HuH-7 (cell line): ENCODE measurements at regions not wholly inside any gene's neighbourhood (a gene's known extent, or its start where the extent isn't known, plus 50 kb on each side); places are given as distances from the start of the nearest gene placed in this dataset.

ENCODE experiments used
- DNase-seq: peaks from one replicate; pipeline ENCODE4 v3.0.0; 2011; ENCODE audit warnings: low spot score

DNA sequence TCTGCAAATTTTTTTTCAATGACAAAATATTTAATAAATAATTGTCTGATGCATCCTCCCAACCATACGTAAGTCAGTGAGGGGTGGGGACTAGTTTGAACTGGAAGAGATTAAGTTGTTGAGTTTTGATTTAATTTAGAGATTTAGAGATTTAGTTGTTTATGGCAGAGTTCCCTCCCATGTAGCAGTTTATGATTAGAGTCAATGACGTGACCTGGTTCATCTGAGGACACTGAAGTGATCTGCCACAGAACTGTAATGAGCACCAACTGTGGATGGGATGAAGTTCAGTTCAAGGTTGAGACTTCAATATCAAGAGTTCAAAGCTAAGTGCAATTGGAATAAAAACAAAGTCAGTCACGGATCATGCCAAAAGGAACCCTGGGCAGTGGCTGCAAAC lies 609.3 kb downstream of the NOVA1 start:
- DNase-seq: no peak

- DNase-seq: no peak
These were observed 642.1 kb downstream of the NOVA1 start for GRCh38 chr14:25955772-25956171.

DNA sequence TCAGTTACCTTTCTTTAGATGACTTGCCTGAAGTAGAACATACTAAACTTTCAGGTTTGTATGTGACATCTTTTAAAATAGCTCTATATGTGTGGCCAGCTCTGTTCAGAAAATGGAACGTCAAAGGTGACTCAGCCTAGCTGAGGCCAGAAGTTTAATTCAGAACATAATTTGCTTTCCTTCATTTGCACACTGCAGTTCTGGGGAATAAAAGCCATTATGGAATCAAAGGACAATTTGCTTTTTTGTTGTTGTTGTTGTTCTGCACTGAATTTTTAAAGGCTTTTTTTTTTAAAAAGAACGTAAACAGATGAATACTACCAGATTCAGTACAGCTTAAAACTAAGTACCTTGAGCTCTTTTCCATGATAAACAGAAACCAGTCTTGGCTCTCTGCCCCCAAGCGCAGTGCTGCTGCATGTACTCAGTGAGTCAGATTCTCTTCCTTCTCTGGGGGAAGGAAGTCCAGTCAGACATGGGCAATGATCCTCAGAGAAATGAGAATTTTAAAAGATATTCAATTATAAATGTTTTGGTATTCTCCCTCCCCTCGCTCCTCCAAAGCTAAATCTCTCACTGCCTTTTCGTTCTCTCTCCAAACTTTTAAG lies 644.2 kb downstream of the NOVA1 start:
- no peak for DNase-seq

DNA sequence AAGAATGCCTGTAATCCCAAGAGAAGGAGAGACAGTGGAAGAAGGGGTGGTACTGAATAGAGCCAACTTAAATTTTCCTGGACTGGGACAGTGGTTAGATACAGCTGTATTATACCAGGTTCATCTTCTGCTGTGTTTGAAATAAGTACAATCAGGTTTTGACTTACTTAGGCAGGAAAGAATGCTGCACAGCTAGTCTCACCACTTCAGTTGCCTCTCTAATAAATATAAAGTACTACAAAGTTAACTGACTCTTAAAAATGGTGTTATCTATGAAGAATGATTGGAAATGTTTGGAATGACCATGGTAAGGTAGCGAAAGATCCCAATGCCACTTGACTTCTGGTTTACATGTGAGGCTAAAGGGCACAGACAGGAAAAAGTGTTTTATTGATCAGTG lies 652.1 kb downstream of the NOVA1 start:
- DNase-seq: no peak

GRCh38 chr14:25944020-25944419 lies 653.8 kb downstream of the NOVA1 start:
- DNase-seq: no peak

DNA sequence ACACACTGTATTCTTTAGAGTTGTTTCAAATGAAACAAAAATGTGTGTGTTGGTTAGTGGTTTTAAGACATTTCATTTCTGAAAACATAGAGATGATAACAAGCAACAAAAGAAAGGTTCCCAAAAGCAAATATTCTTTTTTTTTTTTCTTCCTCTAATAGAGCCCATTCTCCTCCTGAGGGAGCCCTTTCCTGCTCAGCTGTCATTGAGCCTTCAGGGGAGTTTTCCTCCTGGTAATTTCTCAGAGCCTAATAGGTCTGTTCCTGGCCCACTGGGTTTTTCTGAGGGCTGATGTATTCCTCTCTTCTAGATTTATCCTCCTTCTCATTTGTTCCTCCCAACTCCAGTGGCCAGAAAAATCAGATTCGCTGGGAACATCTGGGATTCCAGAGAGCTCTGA lies 654.5 kb downstream of the NOVA1 start:
- DNase-seq: no peak

GRCh38 chr14:25942090-25942489 lies 655.7 kb downstream of the NOVA1 start:
- no peak for DNase-seq

GRCh38 chr14:25933731-25934130 lies 664.1 kb downstream of the NOVA1 start:
- no peak for DNase-seq

DNA sequence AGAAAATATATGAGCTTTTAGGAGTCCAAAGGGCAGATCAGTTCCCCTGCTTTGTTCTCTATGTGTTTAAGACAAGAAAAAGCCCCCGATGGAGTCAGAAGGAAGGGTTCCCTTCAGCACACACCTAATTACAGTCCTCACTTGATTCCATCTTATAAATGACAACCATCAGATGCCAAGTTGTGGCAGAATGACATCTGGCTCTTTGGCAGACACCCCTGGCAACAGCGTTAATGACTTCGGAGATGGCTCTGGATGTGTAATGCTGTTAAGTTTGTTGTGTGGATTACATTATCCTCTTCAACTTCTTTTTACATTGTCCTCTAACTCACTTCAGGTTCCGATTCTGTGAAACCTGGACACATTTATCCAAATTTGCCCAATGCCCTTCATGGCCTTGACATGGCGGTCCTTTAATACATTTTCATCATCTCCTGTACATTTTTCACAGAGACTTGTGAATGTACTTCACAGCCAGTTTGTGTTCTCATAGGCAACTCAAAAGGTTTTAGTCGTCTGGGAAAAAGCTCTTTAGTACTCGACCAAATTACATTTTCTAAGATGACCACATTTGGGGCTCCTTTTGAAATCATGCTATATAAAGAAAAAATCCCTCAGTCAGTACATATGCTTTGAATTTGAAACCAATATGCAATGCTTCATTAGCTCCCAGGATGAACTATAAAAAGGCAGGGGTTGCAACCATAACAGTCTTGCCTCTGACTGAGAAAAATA lies 667.8 kb downstream of the NOVA1 start:
- DNase-seq: no peak

- DNase-seq: no peak
These were observed 686.0 kb downstream of the NOVA1 start for GRCh38 chr14:25911831-25912230.

DNA sequence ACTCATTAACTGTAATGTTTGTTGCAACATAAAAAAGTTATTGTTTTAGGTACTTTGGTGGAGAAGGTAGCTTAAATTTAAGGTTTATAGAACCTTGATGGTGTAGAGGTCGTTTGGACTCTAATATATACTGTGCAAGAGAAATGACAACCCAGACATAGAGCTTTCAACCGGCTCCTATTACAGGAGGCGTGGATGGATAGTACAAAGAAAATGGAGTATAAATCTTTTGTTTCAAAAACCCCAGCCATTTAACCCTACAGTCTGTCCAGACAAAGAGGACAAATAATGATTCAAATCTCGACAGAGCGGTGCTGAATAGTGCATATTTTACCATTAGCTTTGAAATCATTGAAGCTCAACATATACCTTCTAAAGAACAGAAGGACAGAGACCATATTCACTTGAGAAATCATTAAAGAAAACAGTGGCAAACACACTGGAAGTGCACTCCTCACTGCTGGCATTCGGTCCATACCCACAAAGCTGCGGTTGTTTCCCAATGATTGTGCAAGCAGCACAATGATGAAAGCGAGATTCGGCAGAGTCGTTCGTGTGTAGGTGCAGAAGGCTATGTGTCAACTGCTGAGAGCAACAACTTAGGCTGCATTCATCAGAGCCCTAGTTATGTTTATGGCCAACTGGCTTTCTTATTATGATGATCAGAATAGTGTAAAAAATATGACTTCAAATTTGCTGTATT lies 688.6 kb downstream of the NOVA1 start:
- peak; percentile 3 for DNase-seq

- no peak for DNase-seq
These were observed 689.4 kb downstream of the NOVA1 start for GRCh38 chr14:25908277-25909044.

GRCh38 chr14:25904446-25904845 lies 693.4 kb downstream of the NOVA1 start:
- no peak for DNase-seq

- no peak for DNase-seq
These were observed 698.6 kb downstream of the NOVA1 start for GRCh38 chr14:25899197-25899596.

GRCh38 chr14:25896777-25897176 lies 701.1 kb downstream of the NOVA1 start:
- no peak for DNase-seq

DNA sequence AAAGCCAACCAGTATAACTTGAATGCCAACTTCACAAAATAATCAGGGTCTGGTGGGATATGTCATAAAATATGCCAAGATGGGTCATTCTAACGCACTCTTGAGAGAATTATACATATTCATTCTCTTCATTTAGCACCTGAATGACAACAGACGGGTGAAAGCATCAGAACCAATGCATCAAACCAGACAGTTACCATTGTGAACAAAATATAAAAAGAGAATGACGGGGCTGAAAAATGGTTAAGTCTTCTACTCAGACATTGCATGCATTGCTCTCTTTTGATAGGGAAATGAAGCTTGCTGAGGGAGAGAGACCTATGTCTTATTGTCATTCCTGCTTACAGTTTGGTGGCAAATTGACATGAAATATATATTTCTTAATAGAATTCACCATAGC lies 702.1 kb downstream of the NOVA1 start:
- DNase-seq: no peak

DNA sequence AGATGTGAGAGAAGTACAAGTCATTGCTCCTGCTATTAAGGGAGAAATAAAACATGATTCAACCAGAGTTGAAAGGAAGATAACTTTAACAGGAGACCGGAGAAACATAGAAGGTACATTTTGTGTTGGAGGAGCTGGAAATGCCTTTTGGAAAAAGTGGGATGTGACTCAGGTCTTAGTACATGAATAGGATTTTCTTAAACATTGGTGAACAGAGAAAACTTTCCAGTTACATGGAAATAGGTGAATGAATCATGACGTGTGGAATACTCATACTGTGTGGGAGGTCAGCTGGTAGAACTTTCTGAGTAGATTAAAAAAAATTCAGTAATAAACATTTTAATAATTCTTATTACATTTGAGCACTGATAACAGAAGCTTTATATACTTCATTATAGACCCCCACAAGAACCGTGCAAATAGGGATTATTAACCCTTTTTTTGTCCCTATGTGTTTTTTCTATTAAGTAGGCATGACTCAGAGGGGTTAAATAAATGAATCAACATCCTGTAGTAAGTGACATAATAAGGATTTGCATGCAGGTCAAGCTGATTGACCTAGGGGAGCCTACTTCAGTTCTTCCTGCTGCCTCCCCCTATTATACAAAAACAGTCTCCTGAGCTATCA lies 710.5 kb downstream of the NOVA1 start:
- DNase-seq: no peak

- no peak for DNase-seq
These were observed 713.2 kb downstream of the NOVA1 start for GRCh38 chr14:25884657-25885056.

DNA sequence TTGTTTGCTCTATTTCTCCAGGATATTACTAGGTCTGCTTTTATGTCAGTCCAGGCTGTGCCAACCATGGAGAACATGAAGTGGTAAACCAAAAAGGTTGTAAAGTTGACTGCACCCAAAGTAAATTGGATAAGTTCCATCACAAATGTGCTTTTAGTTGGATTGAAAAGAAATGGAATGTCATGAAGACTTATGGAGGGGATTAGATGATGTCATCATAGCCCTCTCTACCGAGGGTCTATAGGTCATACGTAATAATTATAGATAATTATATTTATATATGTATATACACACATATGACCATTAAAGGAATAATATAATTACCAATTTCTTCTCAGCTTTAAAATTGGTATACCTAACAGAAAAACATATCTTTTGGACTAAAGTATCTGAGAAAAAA lies 714.9 kb downstream of the NOVA1 start:
- DNase-seq: no peak

DNA sequence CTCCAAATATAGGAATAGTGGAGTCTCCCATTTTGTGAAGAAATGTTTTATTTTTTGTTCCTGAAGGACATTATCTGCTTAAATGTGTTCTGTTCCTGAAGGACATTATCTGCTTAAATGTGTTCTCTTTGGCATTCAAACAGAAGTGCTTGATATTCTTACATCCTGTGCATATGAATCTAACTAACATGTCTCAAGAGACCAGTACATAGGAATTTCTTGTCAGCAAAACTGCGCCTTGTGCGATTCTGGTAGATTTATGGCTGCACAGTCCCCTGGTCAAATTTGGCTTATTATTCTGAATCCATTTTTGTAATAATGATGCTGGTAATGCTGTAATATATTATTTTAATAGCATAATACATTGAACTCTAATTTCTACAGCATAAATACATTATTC lies 722.4 kb downstream of the NOVA1 start:
- DNase-seq: no peak

GRCh38 chr14:25869854-25870253 lies 728.0 kb downstream of the NOVA1 start:
- DNase-seq: no peak
